HL-60 (cell line): ENCODE measurements at regions not wholly inside any gene's neighbourhood (a gene's known extent, or its start where the extent isn't known, plus 50 kb on each side); places are given as distances from the start of the nearest gene placed in this dataset.

ENCODE experiments used
- GABPA ChIP-seq: IDR thresholded peaks from 2 replicates; pipeline ENCODE4 v1.6.1; 2012; ENCODE audit warnings: low read depth
- POLR2AphosphoS5 ChIP-seq: IDR thresholded peaks from 2 replicates; pipeline ENCODE4 v1.6.1; 2012; ENCODE audit warnings: low read depth
- SPI1 ChIP-seq: IDR thresholded peaks from 2 replicates; pipeline ENCODE4 v1.6.1; 2012; ENCODE audit warnings: low read depth, mild to moderate bottlenecking, borderline replicate concordance
- TF ChIP-seq, protein P1 (sequence below): IDR thresholded peaks from one replicate; pipeline ENCODE4 v1.5.1; 2011; ENCODE audit warnings: low read length, control low read depth, inconsistent platforms; ENCODE audit not compliant: insufficient read depth
- TF ChIP-seq, protein P2 (sequence below): IDR thresholded peaks from 2 replicates; pipeline ENCODE4 v1.6.1; 2012; ENCODE audit warnings: low read depth; ENCODE audit not compliant: insufficient replicate concordance

DNA sequence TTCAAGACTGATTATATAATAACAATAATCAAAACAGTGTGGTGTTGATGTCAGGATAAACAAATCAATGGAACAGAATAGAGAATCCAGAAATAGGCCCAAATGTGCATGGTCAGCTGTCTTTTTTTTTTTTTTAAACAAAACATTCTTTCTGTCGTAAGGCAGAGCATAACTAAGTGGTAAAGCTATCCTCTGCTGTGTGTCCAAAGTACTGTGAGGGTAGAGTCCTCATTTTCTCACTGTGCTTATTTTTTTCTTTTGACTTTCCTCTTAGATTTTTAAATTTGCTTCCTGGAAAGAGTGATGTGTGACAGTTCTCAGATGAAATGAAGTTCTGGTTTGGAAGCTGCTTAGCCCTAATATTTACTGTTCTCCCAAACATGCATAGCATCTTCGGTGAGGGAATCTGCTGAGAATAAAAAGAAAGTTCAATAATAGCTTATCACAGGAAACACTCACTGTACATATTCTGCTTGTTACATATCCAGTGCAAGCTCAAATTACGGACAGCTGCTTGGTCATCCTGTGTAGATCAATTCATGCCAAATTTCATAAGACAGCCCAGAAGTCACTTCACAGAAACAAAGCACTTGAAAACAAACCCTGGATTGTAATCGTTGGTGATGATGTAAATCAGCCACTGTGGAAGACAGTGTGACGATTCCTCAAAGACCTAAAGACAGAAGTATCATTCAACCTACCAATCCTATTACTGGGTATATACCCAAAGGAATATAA, 423.9 kb downstream of the NEBL start:
- TF ChIP-seq, protein P1, sequence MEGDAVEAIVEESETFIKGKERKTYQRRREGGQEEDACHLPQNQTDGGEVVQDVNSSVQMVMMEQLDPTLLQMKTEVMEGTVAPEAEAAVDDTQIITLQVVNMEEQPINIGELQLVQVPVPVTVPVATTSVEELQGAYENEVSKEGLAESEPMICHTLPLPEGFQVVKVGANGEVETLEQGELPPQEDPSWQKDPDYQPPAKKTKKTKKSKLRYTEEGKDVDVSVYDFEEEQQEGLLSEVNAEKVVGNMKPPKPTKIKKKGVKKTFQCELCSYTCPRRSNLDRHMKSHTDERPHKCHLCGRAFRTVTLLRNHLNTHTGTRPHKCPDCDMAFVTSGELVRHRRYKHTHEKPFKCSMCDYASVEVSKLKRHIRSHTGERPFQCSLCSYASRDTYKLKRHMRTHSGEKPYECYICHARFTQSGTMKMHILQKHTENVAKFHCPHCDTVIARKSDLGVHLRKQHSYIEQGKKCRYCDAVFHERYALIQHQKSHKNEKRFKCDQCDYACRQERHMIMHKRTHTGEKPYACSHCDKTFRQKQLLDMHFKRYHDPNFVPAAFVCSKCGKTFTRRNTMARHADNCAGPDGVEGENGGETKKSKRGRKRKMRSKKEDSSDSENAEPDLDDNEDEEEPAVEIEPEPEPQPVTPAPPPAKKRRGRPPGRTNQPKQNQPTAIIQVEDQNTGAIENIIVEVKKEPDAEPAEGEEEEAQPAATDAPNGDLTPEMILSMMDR: no peak
- TF ChIP-seq POLR2AphosphoS5: no peak
- TF ChIP-seq SPI1: no peak
- no peak for TF ChIP-seq GABPA
- TF ChIP-seq, protein P2, sequence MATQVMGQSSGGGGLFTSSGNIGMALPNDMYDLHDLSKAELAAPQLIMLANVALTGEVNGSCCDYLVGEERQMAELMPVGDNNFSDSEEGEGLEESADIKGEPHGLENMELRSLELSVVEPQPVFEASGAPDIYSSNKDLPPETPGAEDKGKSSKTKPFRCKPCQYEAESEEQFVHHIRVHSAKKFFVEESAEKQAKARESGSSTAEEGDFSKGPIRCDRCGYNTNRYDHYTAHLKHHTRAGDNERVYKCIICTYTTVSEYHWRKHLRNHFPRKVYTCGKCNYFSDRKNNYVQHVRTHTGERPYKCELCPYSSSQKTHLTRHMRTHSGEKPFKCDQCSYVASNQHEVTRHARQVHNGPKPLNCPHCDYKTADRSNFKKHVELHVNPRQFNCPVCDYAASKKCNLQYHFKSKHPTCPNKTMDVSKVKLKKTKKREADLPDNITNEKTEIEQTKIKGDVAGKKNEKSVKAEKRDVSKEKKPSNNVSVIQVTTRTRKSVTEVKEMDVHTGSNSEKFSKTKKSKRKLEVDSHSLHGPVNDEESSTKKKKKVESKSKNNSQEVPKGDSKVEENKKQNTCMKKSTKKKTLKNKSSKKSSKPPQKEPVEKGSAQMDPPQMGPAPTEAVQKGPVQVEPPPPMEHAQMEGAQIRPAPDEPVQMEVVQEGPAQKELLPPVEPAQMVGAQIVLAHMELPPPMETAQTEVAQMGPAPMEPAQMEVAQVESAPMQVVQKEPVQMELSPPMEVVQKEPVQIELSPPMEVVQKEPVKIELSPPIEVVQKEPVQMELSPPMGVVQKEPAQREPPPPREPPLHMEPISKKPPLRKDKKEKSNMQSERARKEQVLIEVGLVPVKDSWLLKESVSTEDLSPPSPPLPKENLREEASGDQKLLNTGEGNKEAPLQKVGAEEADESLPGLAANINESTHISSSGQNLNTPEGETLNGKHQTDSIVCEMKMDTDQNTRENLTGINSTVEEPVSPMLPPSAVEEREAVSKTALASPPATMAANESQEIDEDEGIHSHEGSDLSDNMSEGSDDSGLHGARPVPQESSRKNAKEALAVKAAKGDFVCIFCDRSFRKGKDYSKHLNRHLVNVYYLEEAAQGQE: no peak
